ENCODE measurements at regions not wholly inside any gene's neighbourhood (a gene's known extent, or its start where the extent isn't known, plus 50 kb on each side); places are given as distances from the start of the nearest gene placed in this dataset.

DNA sequence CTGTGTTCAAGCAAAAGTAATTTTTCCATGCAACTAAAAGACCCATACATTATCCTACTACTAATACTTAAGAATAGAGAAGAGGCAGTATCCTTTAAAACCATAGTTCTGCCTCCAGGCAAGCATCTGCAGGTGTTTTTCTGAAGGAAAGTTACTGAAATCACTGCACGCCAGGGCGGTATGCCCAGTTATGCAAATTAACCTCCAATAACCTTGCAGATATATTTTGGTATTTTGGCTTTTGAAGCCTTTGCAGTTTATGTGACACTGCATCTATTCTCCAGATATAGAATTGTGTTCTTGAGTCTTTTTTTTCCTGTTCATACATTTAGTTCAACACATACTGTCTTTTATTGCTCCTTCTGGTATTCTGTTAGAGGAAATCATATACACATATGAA lies 346.2 kb upstream of the PDGFD start:
- H3K9me3 ChIP-seq (ENCODE audit: insufficient read depth, low read length, severe bottlenecking), result no peaks in the 10 kb centered on the region
- no peak overlapping the region for H3K4me3 ChIP-seq (ENCODE audit: low read depth in 1 of 2, low read length in 2 of 2)
- H3K27me3 ChIP-seq (ENCODE audit: insufficient read depth, low read length, poor library complexity), result no peaks in the 10 kb centered on the region
- ATAC-seq (ENCODE audit: insufficient read depth, low read depth) (no peak), DNase-seq (no peak)
- no peak for TF ChIP-seq CTCF (IDR thresholded peaks at IDR 0.05; ENCODE audit: borderline replicate concordance, extremely low read depth, low read length, poor library complexity, severe bottlenecking)
- H3K9ac ChIP-seq (ENCODE audit: low read depth, low read length), result no peak overlapping the region
- H3K27ac ChIP-seq (ENCODE audit: low read length), result no peak overlapping the region
- H3K4me1 ChIP-seq (ENCODE audit: insufficient read depth, low read length), result no peaks in the 10 kb centered on the region
- H3K36me3 ChIP-seq (ENCODE audit: insufficient read depth, low read length), result no peaks in the 10 kb centered on the region
- H4K20me1 ChIP-seq (ENCODE audit: insufficient read depth, low read length), result no peaks in the 10 kb centered on the region
- H3K4me2 ChIP-seq (ENCODE audit: insufficient read depth, low read length), result no peak overlapping the region
- no peak overlapping the region for H2AFZ ChIP-seq (ENCODE audit: low read depth, low read length)
- no peaks in the 10 kb centered on the region for H3K79me2 ChIP-seq (ENCODE audit: insufficient read depth, low read length)

- Histone ChIP-seq H4K20me1 (ENCODE audit: insufficient read depth, low read length) (no peaks in the 10 kb centered on the region), H3K9me3 (ENCODE audit: insufficient read depth, low read length, severe bottlenecking) (peaks cover 57% of the 10 kb centered on the region), H3K4me1 (ENCODE audit: insufficient read depth, low read length) (no peaks in the 10 kb centered on the region), H3K4me2 (ENCODE audit: insufficient read depth, low read length) (no peak overlapping the region), H2AFZ (ENCODE audit: low read depth, low read length) (no peak overlapping the region), H3K36me3 (ENCODE audit: insufficient read depth, low read length) (no peaks in the 10 kb centered on the region), H3K4me3 (ENCODE audit: low read depth in 1 of 2, low read length in 2 of 2) (no peak overlapping the region), H3K27me3 (ENCODE audit: insufficient read depth, low read length, poor library complexity) (no peaks in the 10 kb centered on the region), H3K27ac (ENCODE audit: low read length) (no peak overlapping the region), H3K79me2 (ENCODE audit: insufficient read depth, low read length) (no peaks in the 10 kb centered on the region), H3K9ac (ENCODE audit: low read depth, low read length) (no peak overlapping the region)
- ATAC-seq (ENCODE audit: insufficient read depth, low read depth) (no peak), DNase-seq (peak; percentile 24)
- no peak for TF ChIP-seq EZH2 (IDR thresholded peaks at IDR 0.05; ENCODE audit: borderline replicate concordance, low read depth, low read length, severe bottlenecking)
- TF ChIP-seq CTCF (IDR thresholded peaks at IDR 0.05; ENCODE audit: borderline replicate concordance, extremely low read depth, low read length, poor library complexity, severe bottlenecking), result no peak
Observed at GRCh38 chr11:104490182-104490581, 326.2 kb upstream of the PDGFD start.

- H3K27me3 ChIP-seq (ENCODE audit: insufficient read depth, low read length, poor library complexity), result no peaks in the 10 kb centered on the region
- no peaks in the 10 kb centered on the region for H3K4me1 ChIP-seq (ENCODE audit: insufficient read depth, low read length)
- no peak overlapping the region for H3K4me3 ChIP-seq (ENCODE audit: low read depth in 1 of 2, low read length in 2 of 2)
- H2AFZ ChIP-seq (ENCODE audit: low read depth, low read length), result no peak overlapping the region
- no peaks in the 10 kb centered on the region for H3K79me2 ChIP-seq (ENCODE audit: insufficient read depth, low read length)
- ATAC-seq (ENCODE audit: insufficient read depth, low read depth) (no peak), DNase-seq (no peak)
- H3K9ac ChIP-seq (ENCODE audit: low read depth, low read length), result no peak overlapping the region
- TF ChIP-seq CTCF (IDR thresholded peaks at IDR 0.05; ENCODE audit: borderline replicate concordance, extremely low read depth, low read length, poor library complexity, severe bottlenecking) (no peak), EZH2 (IDR thresholded peaks at IDR 0.05; ENCODE audit: borderline replicate concordance, low read depth, low read length, severe bottlenecking) (no peak)
- no peak overlapping the region for H3K4me2 ChIP-seq (ENCODE audit: insufficient read depth, low read length)
- H4K20me1 ChIP-seq (ENCODE audit: insufficient read depth, low read length), result no peaks in the 10 kb centered on the region
- peaks cover 47% of the 10 kb centered on the region for H3K9me3 ChIP-seq (ENCODE audit: insufficient read depth, low read length, severe bottlenecking)
- no peaks in the 10 kb centered on the region for H3K36me3 ChIP-seq (ENCODE audit: insufficient read depth, low read length)
- H3K27ac ChIP-seq (ENCODE audit: low read length), result no peak overlapping the region
Observed at GRCh38 chr11:104488561-104488960, 324.6 kb upstream of the PDGFD start.

Data from DND-41 (cell line).